WTC11 (cell line): ENCODE measurements at regions not wholly inside any gene's neighbourhood (a gene's known extent, or its start where the extent isn't known, plus 50 kb on each side); places are given as distances from the start of the nearest gene placed in this dataset.

Experiments used
- ATAC-seq: fragments of 200-7000 bp; cut with Tn5 transposase; 2 replicates; pipeline ENCODE4 v1.10.0; 2021; ENCODE audit warnings: mild to moderate bottlenecking, moderate library complexity
- CTCF ChIA-PET: fragments of 300-600 bp; sonication (Branson Sonifier 250); formaldehyde crosslinking; loops from one replicate; lab custom pipeline; 2021; ENCODE audit warnings: antibody characterized with exemption; lab: Charles Lee
- POLR2A ChIA-PET: fragments of 350-600 bp; sonication (Branson Sonifier 250); formaldehyde crosslinking; loops from one replicate; lab custom pipeline; 2021; ENCODE audit warnings: antibody characterized with exemption; lab: Charles Lee
- DNase-seq: peaks from one replicate; pipeline ENCODE4 v3.0.0; 2021; ENCODE audit warnings: low spot score
- H3K27ac Mint-ChIP-seq: 2 replicates; pipeline ENCODE4 v1.8.0; 2021; ENCODE audit warnings: mixed read lengths
- H3K27me3 Mint-ChIP-seq: 2 replicates; pipeline ENCODE4 v1.8.0; 2021; ENCODE audit warnings: low read depth, mild to moderate bottlenecking, moderate library complexity, mixed read lengths
- H3K36me3 Mint-ChIP-seq: 2 replicates; pipeline ENCODE4 v1.8.0; 2021; ENCODE audit warnings: mixed read lengths
- H3K4me1 Mint-ChIP-seq: 2 replicates; pipeline ENCODE4 v1.8.0; 2022; ENCODE audit warnings: mixed read lengths
- H3K4me3 Mint-ChIP-seq: 2 replicates; pipeline ENCODE4 v1.8.0; 2021; ENCODE audit warnings: mild to moderate bottlenecking, moderate library complexity, mixed read lengths
- H3K9me3 Mint-ChIP-seq: 2 replicates; pipeline ENCODE4 v1.8.0; 2021; ENCODE audit warnings: mixed read lengths
- GTF2I ChIP-seq: fragments of 250-450 bp; sonication (Bioruptor Pico); conservative IDR thresholded peaks from 2 replicates; pipeline ENCODE4 v1.4.0; 2021; ENCODE audit warnings: mild to moderate bottlenecking
- NFYB ChIP-seq: sonication (generic); formaldehyde crosslinking; conservative IDR thresholded peaks from 2 replicates; pipeline ENCODE4 v1.8.0; 2022; ENCODE audit warnings: low read depth, missing genetic modification reagents
- NR2C2 ChIP-seq: sonication (generic); formaldehyde crosslinking; IDR thresholded peaks from 2 replicates; pipeline ENCODE4 v1.8.0; 2022; ENCODE audit warnings: mild to moderate bottlenecking, missing genetic modification reagents
- SOX15 ChIP-seq: fragments of 250-450 bp; sonication (Bioruptor Pico); IDR thresholded peaks from 2 replicates; pipeline ENCODE4 v1.9.0; 2021; ENCODE audit warnings: mild to moderate bottlenecking
- TEAD1 ChIP-seq: sonication (generic); formaldehyde crosslinking; IDR thresholded peaks from 2 replicates; pipeline ENCODE4 v1.8.0; 2022; ENCODE audit warnings: mild to moderate bottlenecking, missing genetic modification reagents
- TEAD4 ChIP-seq: sonication (generic); formaldehyde crosslinking; IDR thresholded peaks from 2 replicates; pipeline ENCODE4 v1.8.0; 2022; ENCODE audit warnings: mild to moderate bottlenecking, missing genetic modification reagents
- ZNF121 ChIP-seq: sonication (generic); formaldehyde crosslinking; IDR thresholded peaks from 2 replicates; pipeline ENCODE4 v1.8.0; 2023; ENCODE audit warnings: missing genetic modification reagents
- ZNF396 ChIP-seq: fragments of 250-450 bp; sonication (Bioruptor Pico); IDR thresholded peaks from 2 replicates; pipeline ENCODE4 v1.8.0; 2021; ENCODE audit warnings: mild to moderate bottlenecking, moderate library complexity, borderline replicate concordance
- ZNF671 ChIP-seq: fragments of 250-450 bp; sonication (Bioruptor Pico); IDR thresholded peaks from 2 replicates; pipeline ENCODE4 v1.8.0; 2021; ENCODE audit warnings: mild to moderate bottlenecking
- TF ChIP-seq, protein P1 (sequence below): fragments of 250-450 bp; sonication (Bioruptor Pico); IDR thresholded peaks from 2 replicates; pipeline ENCODE4 v2.1.2; 2022; ENCODE audit warnings: mild to moderate bottlenecking, moderate library complexity
- TF ChIP-seq, protein P2 (sequence below): sonication (generic); formaldehyde crosslinking; conservative IDR thresholded peaks from 2 replicates; pipeline ENCODE4 v1.8.1; 2023; ENCODE audit warnings: mild to moderate bottlenecking, low read depth, missing genetic modification reagents, moderate library complexity
- TF ChIP-seq, protein P3 (sequence below): sonication (generic); formaldehyde crosslinking; IDR thresholded peaks from 2 replicates; pipeline ENCODE4 v1.8.1; 2022; ENCODE audit warnings: missing genetic modification reagents, borderline replicate concordance
- TF ChIP-seq, protein P4 (sequence below): fragments of 250-450 bp; sonication (Bioruptor Pico); IDR thresholded peaks from 2 replicates; pipeline ENCODE4 v1.9.0; 2021; ENCODE audit warnings: mild to moderate bottlenecking
- TF ChIP-seq, protein P5 (sequence below): fragments of 200-600 bp; IDR thresholded peaks from 2 replicates; pipeline ENCODE4 v1.8.0; 2022; ENCODE audit warnings: antibody characterized with exemption

DNA sequence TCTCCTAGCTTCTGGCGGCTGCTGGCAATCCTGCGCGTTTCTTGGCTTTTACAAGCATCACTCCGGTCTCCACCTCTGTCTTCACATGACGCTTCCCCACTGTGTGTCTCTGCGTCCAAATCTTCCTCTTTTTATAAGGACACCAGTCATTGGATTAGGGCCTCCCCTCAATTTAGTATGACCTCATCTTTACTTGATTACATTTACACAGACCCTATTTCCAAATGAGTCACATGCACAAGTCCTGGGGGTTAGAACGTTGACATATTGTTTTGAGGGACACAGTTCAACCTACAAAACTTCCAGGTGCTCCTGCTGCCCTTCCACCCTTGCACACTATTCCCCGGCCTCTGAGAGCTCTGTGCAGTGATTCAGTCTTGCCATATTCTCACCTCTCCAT, 215.3 kb downstream of the OPA1 start:
- no peak overlapping the region for H3K27ac Mint-ChIP-seq
- TF ChIP-seq, protein P1, sequence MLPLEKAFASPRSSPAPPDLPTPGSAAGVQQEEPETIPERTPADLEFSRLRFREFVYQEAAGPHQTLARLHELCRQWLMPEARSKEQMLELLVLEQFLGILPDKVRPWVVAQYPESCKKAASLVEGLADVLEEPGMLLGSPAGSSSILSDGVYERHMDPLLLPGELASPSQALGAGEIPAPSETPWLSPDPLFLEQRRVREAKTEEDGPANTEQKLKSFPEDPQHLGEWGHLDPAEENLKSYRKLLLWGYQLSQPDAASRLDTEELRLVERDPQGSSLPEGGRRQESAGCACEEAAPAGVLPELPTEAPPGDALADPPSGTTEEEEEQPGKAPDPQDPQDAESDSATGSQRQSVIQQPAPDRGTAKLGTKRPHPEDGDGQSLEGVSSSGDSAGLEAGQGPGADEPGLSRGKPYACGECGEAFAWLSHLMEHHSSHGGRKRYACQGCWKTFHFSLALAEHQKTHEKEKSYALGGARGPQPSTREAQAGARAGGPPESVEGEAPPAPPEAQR (CRISPR knock-in tag): no peak
- no peak for TF ChIP-seq TEAD4 (CRISPR knock-in tag)
- no peak for TF ChIP-seq ZNF671 (CRISPR knock-in tag)
- no peak for TF ChIP-seq TEAD1 (CRISPR knock-in tag)
- no peak for TF ChIP-seq ZNF396
- TF ChIP-seq, protein P2, sequence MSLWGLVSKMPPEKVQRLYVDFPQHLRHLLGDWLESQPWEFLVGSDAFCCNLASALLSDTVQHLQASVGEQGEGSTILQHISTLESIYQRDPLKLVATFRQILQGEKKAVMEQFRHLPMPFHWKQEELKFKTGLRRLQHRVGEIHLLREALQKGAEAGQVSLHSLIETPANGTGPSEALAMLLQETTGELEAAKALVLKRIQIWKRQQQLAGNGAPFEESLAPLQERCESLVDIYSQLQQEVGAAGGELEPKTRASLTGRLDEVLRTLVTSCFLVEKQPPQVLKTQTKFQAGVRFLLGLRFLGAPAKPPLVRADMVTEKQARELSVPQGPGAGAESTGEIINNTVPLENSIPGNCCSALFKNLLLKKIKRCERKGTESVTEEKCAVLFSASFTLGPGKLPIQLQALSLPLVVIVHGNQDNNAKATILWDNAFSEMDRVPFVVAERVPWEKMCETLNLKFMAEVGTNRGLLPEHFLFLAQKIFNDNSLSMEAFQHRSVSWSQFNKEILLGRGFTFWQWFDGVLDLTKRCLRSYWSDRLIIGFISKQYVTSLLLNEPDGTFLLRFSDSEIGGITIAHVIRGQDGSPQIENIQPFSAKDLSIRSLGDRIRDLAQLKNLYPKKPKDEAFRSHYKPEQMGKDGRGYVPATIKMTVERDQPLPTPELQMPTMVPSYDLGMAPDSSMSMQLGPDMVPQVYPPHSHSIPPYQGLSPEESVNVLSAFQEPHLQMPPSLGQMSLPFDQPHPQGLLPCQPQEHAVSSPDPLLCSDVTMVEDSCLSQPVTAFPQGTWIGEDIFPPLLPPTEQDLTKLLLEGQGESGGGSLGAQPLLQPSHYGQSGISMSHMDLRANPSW (CRISPR knock-in tag): no peak
- TF ChIP-seq NR2C2 (CRISPR knock-in tag): no peak
- TF ChIP-seq, protein P3, sequence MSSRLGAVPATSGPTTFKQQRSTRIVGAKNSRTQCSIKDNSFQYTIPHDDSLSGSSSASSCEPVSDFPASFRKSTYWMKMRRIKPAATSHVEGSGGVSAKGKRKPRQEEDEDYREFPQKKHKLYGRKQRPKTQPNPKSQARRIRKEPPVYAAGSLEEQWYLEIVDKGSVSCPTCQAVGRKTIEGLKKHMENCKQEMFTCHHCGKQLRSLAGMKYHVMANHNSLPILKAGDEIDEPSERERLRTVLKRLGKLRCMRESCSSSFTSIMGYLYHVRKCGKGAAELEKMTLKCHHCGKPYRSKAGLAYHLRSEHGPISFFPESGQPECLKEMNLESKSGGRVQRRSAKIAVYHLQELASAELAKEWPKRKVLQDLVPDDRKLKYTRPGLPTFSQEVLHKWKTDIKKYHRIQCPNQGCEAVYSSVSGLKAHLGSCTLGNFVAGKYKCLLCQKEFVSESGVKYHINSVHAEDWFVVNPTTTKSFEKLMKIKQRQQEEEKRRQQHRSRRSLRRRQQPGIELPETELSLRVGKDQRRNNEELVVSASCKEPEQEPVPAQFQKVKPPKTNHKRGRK: no peak
- no peak for TF ChIP-seq GTF2I (CRISPR knock-in tag)
- TF ChIP-seq, protein P4, sequence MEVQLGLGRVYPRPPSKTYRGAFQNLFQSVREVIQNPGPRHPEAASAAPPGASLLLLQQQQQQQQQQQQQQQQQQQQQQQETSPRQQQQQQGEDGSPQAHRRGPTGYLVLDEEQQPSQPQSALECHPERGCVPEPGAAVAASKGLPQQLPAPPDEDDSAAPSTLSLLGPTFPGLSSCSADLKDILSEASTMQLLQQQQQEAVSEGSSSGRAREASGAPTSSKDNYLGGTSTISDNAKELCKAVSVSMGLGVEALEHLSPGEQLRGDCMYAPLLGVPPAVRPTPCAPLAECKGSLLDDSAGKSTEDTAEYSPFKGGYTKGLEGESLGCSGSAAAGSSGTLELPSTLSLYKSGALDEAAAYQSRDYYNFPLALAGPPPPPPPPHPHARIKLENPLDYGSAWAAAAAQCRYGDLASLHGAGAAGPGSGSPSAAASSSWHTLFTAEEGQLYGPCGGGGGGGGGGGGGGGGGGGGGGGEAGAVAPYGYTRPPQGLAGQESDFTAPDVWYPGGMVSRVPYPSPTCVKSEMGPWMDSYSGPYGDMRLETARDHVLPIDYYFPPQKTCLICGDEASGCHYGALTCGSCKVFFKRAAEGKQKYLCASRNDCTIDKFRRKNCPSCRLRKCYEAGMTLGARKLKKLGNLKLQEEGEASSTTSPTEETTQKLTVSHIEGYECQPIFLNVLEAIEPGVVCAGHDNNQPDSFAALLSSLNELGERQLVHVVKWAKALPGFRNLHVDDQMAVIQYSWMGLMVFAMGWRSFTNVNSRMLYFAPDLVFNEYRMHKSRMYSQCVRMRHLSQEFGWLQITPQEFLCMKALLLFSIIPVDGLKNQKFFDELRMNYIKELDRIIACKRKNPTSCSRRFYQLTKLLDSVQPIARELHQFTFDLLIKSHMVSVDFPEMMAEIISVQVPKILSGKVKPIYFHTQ (CRISPR knock-in tag): no peak
- TF ChIP-seq, protein P5, sequence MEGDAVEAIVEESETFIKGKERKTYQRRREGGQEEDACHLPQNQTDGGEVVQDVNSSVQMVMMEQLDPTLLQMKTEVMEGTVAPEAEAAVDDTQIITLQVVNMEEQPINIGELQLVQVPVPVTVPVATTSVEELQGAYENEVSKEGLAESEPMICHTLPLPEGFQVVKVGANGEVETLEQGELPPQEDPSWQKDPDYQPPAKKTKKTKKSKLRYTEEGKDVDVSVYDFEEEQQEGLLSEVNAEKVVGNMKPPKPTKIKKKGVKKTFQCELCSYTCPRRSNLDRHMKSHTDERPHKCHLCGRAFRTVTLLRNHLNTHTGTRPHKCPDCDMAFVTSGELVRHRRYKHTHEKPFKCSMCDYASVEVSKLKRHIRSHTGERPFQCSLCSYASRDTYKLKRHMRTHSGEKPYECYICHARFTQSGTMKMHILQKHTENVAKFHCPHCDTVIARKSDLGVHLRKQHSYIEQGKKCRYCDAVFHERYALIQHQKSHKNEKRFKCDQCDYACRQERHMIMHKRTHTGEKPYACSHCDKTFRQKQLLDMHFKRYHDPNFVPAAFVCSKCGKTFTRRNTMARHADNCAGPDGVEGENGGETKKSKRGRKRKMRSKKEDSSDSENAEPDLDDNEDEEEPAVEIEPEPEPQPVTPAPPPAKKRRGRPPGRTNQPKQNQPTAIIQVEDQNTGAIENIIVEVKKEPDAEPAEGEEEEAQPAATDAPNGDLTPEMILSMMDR: no peak
- TF ChIP-seq SOX15 (CRISPR knock-in tag): no peak
- TF ChIP-seq, all 79 proteins: peak for 0
- ChIA-PET CTCF (interaction anchor here (0.5 to 0.6 kb wide), 2 partner anchors 12 to 380 kb away, joined by 3 read pairs; no protein-coding TSS in a partner anchor), POLR2A (no interaction called here)
- DNase-seq (no peak), ATAC-seq (no peak)
- H3K4me1 Mint-ChIP-seq: peaks cover 52% of the 10 kb centered on the region
- peaks cover 14% of the 10 kb centered on the region for H3K27me3 Mint-ChIP-seq
- no peak overlapping the region for H3K4me3 Mint-ChIP-seq
- H3K36me3 Mint-ChIP-seq: no peaks in the 10 kb centered on the region
- 0 out of 2 replicates have a peak, but pooled peaks cover 1% of the 10 kb centered on the region for H3K9me3 Mint-ChIP-seq

DNA sequence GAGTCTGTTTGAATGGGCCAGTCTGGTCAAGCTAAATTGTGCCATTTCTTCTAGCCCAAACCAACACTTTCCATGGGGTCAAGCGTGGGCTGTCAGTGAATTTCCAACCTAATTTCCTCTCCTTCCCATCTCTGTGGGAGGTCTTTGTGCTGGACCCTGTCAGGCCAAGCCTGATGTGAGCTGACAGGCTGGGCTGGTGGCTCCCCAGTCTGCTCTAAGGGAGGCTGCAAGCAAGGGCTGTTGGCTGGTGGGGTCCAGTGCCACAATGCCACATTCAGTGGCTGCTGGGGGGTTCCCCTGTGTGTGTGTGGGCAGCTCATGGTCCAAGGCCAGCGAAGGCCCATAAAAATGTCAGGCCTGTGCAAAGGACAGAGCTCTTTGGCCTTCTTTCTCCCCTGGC, 216.1 kb downstream of the OPA1 start:
- TF ChIP-seq ZNF121 (CRISPR knock-in tag) (0 out of 2 replicates have a peak, but pooled peaks have one; percentile 8), NFYB (CRISPR knock-in tag) (no peak)
- TF ChIP-seq, all 79 proteins: peak for 1
- H3K9me3 Mint-ChIP-seq: no peaks in the 10 kb centered on the region
- CTCF ChIA-PET: interaction anchor here (0.9 kb wide), 1 partner anchor 28 kb away, joined by 3 read pairs; no protein-coding TSS in a partner anchor
- POLR2A ChIA-PET: no interaction called here
- peaks cover 60% of the 10 kb centered on the region for H3K4me1 Mint-ChIP-seq
- ATAC-seq: no peak
- peaks cover 14% of the 10 kb centered on the region for H3K27me3 Mint-ChIP-seq
- H3K4me3 Mint-ChIP-seq: no peak overlapping the region
- DNase-seq: no peak
- H3K36me3 Mint-ChIP-seq: no peaks in the 10 kb centered on the region
- H3K27ac Mint-ChIP-seq: no peak overlapping the region
